DOHH2 (cell line): ENCODE measurements at regions not wholly inside any gene's neighbourhood (a gene's known extent, or its start where the extent isn't known, plus 50 kb on each side); places are given as distances from the start of the nearest gene placed in this dataset.

ENCODE experiments used
- H3F3A ChIP-seq: fragments of 200-600 bp; sonication (generic), shearing (Covaris generic); 2 replicates; pipeline ENCODE4 v1.6.0; 2016; ENCODE audit warnings: antibody characterized with exemption, mild to moderate bottlenecking; ENCODE audit not compliant: control insufficient read depth, insufficient read depth
- H3K27ac ChIP-seq: fragments of 200-600 bp; sonication (generic); 2 replicates; pipeline ENCODE4 v1.5.1; 2014; ENCODE audit warnings: low read depth, mild to moderate bottlenecking, low read length, moderate library complexity
- H3K27me3 ChIP-seq: fragments of 200-600 bp; sonication (generic); 2 replicates; pipeline ENCODE4 v1.6.1; 2014; ENCODE audit warnings: mild to moderate bottlenecking, low read length, mixed read lengths; ENCODE audit not compliant: control insufficient read depth
- H3K36me3 ChIP-seq: fragments of 200-600 bp; sonication (generic); 2 replicates; pipeline ENCODE4 v1.6.1; 2014; ENCODE audit warnings: mild to moderate bottlenecking, low read length, moderate library complexity, mixed read lengths; ENCODE audit not compliant: control insufficient read depth
- H3K4me1 ChIP-seq: fragments of 200-600 bp; sonication (generic); 2 replicates; pipeline ENCODE4 v1.6.1; 2014; ENCODE audit warnings: mild to moderate bottlenecking, low read length, mixed read lengths; ENCODE audit not compliant: control insufficient read depth
- H3K4me2 ChIP-seq: fragments of 200-600 bp; sonication (generic); 2 replicates; pipeline ENCODE4 v1.6.0; 2014; ENCODE audit warnings: mild to moderate bottlenecking, low read length, moderate library complexity
- H3K4me3 ChIP-seq: fragments of 200-600 bp; sonication (generic); 2 replicates; pipeline ENCODE4 v1.5.1; 2014; ENCODE audit warnings: mild to moderate bottlenecking, low read length, mixed read lengths
- H3K79me2 ChIP-seq: fragments of 200-600 bp; sonication (generic); 2 replicates; pipeline ENCODE4 v1.6.1; 2014; ENCODE audit warnings: mild to moderate bottlenecking, low read length, mixed read lengths; ENCODE audit not compliant: control insufficient read depth
- H3K9me2 ChIP-seq: fragments of 200-600 bp; sonication (generic); replicated peaks from 2 replicates; pipeline ENCODE4 v1.6.1; 2014; ENCODE audit warnings: mild to moderate bottlenecking, low read length, mixed read lengths; ENCODE audit not compliant: control insufficient read depth
- H3K9me3 ChIP-seq: fragments of 200-600 bp; sonication (generic); 2 replicates; pipeline ENCODE4 v1.6.1; 2014; ENCODE audit warnings: antibody characterized with exemption, low read length, mixed read lengths; ENCODE audit not compliant: control insufficient read depth, insufficient read depth
- H4K20me1 ChIP-seq: fragments of 200-600 bp; sonication (generic); 2 replicates; pipeline ENCODE4 v1.6.0; 2014; ENCODE audit warnings: low read depth, mild to moderate bottlenecking, antibody characterized with exemption, low read length, moderate library complexity; ENCODE audit not compliant: control insufficient read depth, insufficient read depth
- EZH2phosphoT487 ChIP-seq: fragments of 200-600 bp; sonication (generic); IDR thresholded peaks from 2 replicates; pipeline ENCODE4 v1.6.1; 2017; ENCODE audit warnings: borderline replicate concordance, mild to moderate bottlenecking, antibody characterized with exemption, low read length, moderate library complexity, mixed read lengths
- TF ChIP-seq, protein P1 (sequence below): fragments of 200-600 bp; sonication (generic); IDR thresholded peaks from one replicate; pipeline ENCODE4 v1.5.1; 2014; ENCODE audit warnings: antibody characterized with exemption, mild to moderate bottlenecking, low read depth, low read length; ENCODE audit not compliant: poor library complexity, severe bottlenecking

DNA sequence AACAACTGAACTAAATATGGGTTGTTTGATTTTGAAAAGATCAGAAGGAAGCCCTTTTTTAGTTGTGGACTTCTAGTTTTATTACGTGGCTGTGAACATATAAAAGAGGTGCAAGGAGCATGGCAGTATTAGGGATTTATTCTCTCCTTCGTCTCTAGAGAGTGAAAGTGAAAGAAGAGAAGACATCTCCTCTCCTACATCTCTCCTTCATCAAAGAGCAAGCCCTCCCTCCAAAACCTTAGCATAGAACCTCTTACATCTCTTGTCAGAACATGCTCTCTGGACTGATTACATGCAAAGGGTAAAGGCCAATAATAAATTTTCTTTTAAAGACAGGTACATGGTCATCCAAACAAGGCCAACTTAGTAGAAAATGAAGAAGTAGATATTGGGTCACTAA is 184.3 kb upstream of the IRX1 start:
- Histone ChIP-seq H3K4me3 (no peak overlapping the region), H3K4me1 (no peaks in the 10 kb centered on the region), H3K27me3 (no peaks in the 10 kb centered on the region), H3K9me3 (no peaks in the 10 kb centered on the region; the same call in 1 of the 2 replicates), H3K27ac (no peak overlapping the region), H3K36me3 (no peaks in the 10 kb centered on the region), H4K20me1 (no peaks in the 10 kb centered on the region), H3K4me2 (no peak overlapping the region), H3K9me2 (no peaks in the 10 kb centered on the region), H3K79me2 (no peaks in the 10 kb centered on the region), H3F3A (no peaks in the 10 kb centered on the region)
- TF ChIP-seq, protein P1, sequence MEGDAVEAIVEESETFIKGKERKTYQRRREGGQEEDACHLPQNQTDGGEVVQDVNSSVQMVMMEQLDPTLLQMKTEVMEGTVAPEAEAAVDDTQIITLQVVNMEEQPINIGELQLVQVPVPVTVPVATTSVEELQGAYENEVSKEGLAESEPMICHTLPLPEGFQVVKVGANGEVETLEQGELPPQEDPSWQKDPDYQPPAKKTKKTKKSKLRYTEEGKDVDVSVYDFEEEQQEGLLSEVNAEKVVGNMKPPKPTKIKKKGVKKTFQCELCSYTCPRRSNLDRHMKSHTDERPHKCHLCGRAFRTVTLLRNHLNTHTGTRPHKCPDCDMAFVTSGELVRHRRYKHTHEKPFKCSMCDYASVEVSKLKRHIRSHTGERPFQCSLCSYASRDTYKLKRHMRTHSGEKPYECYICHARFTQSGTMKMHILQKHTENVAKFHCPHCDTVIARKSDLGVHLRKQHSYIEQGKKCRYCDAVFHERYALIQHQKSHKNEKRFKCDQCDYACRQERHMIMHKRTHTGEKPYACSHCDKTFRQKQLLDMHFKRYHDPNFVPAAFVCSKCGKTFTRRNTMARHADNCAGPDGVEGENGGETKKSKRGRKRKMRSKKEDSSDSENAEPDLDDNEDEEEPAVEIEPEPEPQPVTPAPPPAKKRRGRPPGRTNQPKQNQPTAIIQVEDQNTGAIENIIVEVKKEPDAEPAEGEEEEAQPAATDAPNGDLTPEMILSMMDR = no peak
- TF ChIP-seq EZH2phosphoT487 = no peak

DNA sequence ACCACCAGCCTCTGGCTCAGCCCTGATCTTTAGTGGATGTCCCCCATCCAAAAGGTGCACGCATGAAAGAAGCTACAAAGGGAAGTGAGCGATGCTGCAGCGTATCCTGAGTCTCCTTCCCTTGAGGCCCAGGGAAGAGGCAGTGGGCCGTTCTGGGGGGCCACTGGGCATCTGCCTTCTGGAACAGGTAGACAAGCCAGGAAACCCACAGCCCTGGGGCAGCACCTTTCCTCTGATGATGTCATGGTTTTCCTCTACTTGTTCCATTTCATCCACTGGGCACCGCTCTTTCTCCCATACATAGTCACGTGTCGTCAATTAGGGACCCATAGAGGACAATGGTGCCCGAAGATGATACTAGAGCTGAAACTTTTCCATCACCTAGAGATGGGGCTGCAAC is 194.0 kb upstream of the IRX1 start:
- TF ChIP-seq, protein P1 = no peak
- no peak for TF ChIP-seq EZH2phosphoT487
- no peaks in the 10 kb centered on the region for H3K4me1 ChIP-seq
- H4K20me1 ChIP-seq = no peaks in the 10 kb centered on the region
- H3K9me3 ChIP-seq = peaks cover 12% of the 10 kb centered on the region; the same call in 1 of the 2 replicates
- H3K27me3 ChIP-seq = no peaks in the 10 kb centered on the region
- no peak overlapping the region for H3K4me2 ChIP-seq
- H3K27ac ChIP-seq = no peak overlapping the region
- no peaks in the 10 kb centered on the region for H3K9me2 ChIP-seq
- no peaks in the 10 kb centered on the region for H3K79me2 ChIP-seq
- H3K4me3 ChIP-seq = no peak overlapping the region
- no peaks in the 10 kb centered on the region for H3K36me3 ChIP-seq
- no peaks in the 10 kb centered on the region for H3F3A ChIP-seq

DNA sequence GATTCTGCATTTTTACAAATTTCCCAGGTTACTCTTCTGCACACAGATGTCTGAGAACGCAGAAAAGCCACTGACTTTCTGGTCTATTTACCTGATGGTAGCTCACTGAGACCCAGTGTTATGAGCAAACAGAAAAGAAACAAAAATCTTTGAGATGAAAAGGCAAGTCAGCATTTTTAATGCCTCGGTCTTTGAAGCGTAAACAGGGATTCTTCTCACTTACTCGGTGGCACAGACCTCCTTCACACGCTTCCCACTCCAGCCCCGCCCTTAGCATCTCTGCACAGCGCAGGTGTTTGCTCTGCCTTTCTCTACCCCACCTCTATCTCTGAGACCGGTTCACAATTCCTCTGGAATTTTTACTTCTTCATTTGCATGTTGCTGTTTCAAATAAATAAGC is 195.0 kb upstream of the IRX1 start:
- Histone ChIP-seq H3K4me1 (no peaks in the 10 kb centered on the region), H3K9me3 (peaks cover 12% of the 10 kb centered on the region; the same call in 1 of the 2 replicates), H3K27me3 (no peaks in the 10 kb centered on the region), H3K36me3 (no peaks in the 10 kb centered on the region), H3K27ac (no peak overlapping the region), H3K79me2 (no peaks in the 10 kb centered on the region), H3K4me3 (no peak overlapping the region), H3K9me2 (no peaks in the 10 kb centered on the region), H4K20me1 (no peaks in the 10 kb centered on the region), H3K4me2 (no peak overlapping the region), H3F3A (no peaks in the 10 kb centered on the region)
- TF ChIP-seq, protein P1 = no peak
- no peak for TF ChIP-seq EZH2phosphoT487
